ENCODE measurements at regions not wholly inside any gene's neighbourhood (a gene's known extent, or its start where the extent isn't known, plus 50 kb on each side); places are given as distances from the start of the nearest gene placed in this dataset.

- Histone ChIP-seq H3K36me3 (ENCODE audit: control insufficient read depth in 4 of 4, insufficient read depth in 4 of 4, low read length in 4 of 4) (no peaks in the 10 kb centered on the region), H3K9me3 (ENCODE audit: control insufficient read depth in 4 of 4, insufficient read depth in 3 of 4, low read length in 3 of 4) (peaks cover 0 to 11% (median 7%) of the 10 kb centered on the region in 4 donors), H3K4me1 (ENCODE audit: control insufficient read depth in 5 of 5, insufficient read depth in 5 of 5, low read length in 5 of 5) (no peaks in the 10 kb centered on the region), H3K9ac (ENCODE audit: insufficient read depth in 1 of 2, low read length in 2 of 2) (no peak overlapping the region), H3K27me3 (ENCODE audit: control insufficient read depth in 3 of 3, insufficient read depth in 3 of 3, low read length in 2 of 3) (no peaks in the 10 kb centered on the region), H3K4me3 (no peak overlapping the region), H3K27ac (ENCODE audit: low read depth in 1 of 2, low read length in 1 of 2) (no peak overlapping the region)
- TF ChIP-seq, protein P1, sequence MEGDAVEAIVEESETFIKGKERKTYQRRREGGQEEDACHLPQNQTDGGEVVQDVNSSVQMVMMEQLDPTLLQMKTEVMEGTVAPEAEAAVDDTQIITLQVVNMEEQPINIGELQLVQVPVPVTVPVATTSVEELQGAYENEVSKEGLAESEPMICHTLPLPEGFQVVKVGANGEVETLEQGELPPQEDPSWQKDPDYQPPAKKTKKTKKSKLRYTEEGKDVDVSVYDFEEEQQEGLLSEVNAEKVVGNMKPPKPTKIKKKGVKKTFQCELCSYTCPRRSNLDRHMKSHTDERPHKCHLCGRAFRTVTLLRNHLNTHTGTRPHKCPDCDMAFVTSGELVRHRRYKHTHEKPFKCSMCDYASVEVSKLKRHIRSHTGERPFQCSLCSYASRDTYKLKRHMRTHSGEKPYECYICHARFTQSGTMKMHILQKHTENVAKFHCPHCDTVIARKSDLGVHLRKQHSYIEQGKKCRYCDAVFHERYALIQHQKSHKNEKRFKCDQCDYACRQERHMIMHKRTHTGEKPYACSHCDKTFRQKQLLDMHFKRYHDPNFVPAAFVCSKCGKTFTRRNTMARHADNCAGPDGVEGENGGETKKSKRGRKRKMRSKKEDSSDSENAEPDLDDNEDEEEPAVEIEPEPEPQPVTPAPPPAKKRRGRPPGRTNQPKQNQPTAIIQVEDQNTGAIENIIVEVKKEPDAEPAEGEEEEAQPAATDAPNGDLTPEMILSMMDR (IDR thresholded peaks at IDR 0.05; ENCODE audit: control extremely low read depth, extremely low read depth), result no peak
- WGBS, 2 donors, result 85 to 94% methylated on average over 2 of the region's 2 CpGs
- ATAC-seq (ENCODE audit: insufficient read depth, low FRiP score) (no peak), DNase-seq (no peak)
Observed at GRCh38 chr10:131795761-131796160, 105.0 kb upstream of the PPP2R2D start.

DNA sequence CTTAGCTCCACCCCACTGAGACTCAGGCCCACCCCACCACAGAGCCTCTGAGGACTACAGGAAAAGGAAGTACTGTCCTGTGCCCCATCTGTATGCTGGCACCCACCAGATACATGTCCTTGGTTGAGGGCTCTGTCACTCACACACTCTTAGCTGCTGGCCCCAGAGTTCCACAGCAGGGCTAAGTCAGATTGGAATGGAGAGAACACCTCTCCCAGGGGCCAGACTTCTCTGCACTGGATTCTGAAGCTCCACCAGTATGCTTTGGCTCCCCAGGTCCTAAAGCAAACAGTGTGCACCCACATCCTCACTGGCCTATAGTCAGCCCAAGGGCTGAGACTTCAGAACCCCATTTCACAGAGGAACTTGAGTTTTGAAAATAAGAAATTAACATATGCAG, 103.2 kb upstream of the PPP2R2D start:
- peaks cover 0 to 14% (median 7%) of the 10 kb centered on the region in 4 donors for H3K9me3 ChIP-seq (ENCODE audit: control insufficient read depth in 4 of 4, insufficient read depth in 3 of 4, low read length in 3 of 4)
- ATAC-seq (ENCODE audit: insufficient read depth, low FRiP score), result no peak
- TF ChIP-seq, protein P1 (IDR thresholded peaks at IDR 0.05; ENCODE audit: control extremely low read depth, extremely low read depth), result no peak
- no peaks in the 10 kb centered on the region for H3K27me3 ChIP-seq (ENCODE audit: control insufficient read depth in 3 of 3, insufficient read depth in 3 of 3, low read length in 2 of 3)
- H3K9ac ChIP-seq (ENCODE audit: insufficient read depth in 1 of 2, low read length in 2 of 2), result no peak overlapping the region
- no peak overlapping the region for H3K27ac ChIP-seq (ENCODE audit: low read depth in 1 of 2, low read length in 1 of 2)
- H3K36me3 ChIP-seq (ENCODE audit: control insufficient read depth in 4 of 4, insufficient read depth in 4 of 4, low read length in 4 of 4), result no peaks in the 10 kb centered on the region
- no peaks in the 10 kb centered on the region for H3K4me1 ChIP-seq (ENCODE audit: control insufficient read depth in 5 of 5, insufficient read depth in 5 of 5, low read length in 5 of 5)
- no peak overlapping the region for H3K4me3 ChIP-seq
- DNase-seq, result no peak

GRCh38 chr10:131799429-131799828, 101.4 kb upstream of the PPP2R2D start:
- Histone ChIP-seq H3K9me3 (ENCODE audit: control insufficient read depth in 4 of 4, insufficient read depth in 3 of 4, low read length in 3 of 4) (peaks cover 0 to 17% (median 7%) of the 10 kb centered on the region in 4 donors), H3K4me1 (ENCODE audit: control insufficient read depth in 5 of 5, insufficient read depth in 5 of 5, low read length in 5 of 5) (peaks cover 0 to 3% (median 0%) of the 10 kb centered on the region in 5 donors), H3K9ac (ENCODE audit: insufficient read depth in 1 of 2, low read length in 2 of 2) (no peak overlapping the region), H3K36me3 (ENCODE audit: control insufficient read depth in 4 of 4, insufficient read depth in 4 of 4, low read length in 4 of 4) (no peaks in the 10 kb centered on the region), H3K27me3 (ENCODE audit: control insufficient read depth in 3 of 3, insufficient read depth in 3 of 3, low read length in 2 of 3) (no peaks in the 10 kb centered on the region), H3K27ac (ENCODE audit: low read depth in 1 of 2, low read length in 1 of 2) (no peak overlapping the region), H3K4me3 (no peak overlapping the region)
- 59 to 78% methylated on average over 1 of the region's 1 CpG for WGBS, 2 donors
- TF ChIP-seq, protein P1 (IDR thresholded peaks at IDR 0.05; ENCODE audit: control extremely low read depth, extremely low read depth), result no peak
- DNase-seq (no peak), ATAC-seq (ENCODE audit: insufficient read depth, low FRiP score) (no peak)
